Right lobe of liver (tissue), 4 donors: ENCODE measurements at regions not wholly inside any gene's neighbourhood (a gene's known extent, or its start where the extent isn't known, plus 50 kb on each side); places are given as distances from the start of the nearest gene placed in this dataset.

Source experiments
- POLR2A ChIP-seq: fragments of 450-650 bp; IDR thresholded peaks from one replicate; pipeline ENCODE4 v1.6.1; 2017; ENCODE audit warnings: antibody characterized with exemption, mild to moderate bottlenecking
- TF ChIP-seq, protein P1 (sequence below), 4 donors: fragments of 200-600 bp in 3 of 4; fragments of 450-650 bp in 1 of 4; IDR thresholded peaks; one replicate each; pipeline versions ENCODE4 v1.5.1 to v1.8.0; 2016 to 2022; ENCODE audit warnings: antibody characterized with exemption in 4 of 4, mild to moderate bottlenecking in 2 of 4
- donor health status: DM: no; HTN: no; CAD: no.
- donor health status: DM: no; HTN: no; CAD: no.
- donor health status: DM: no; HTN: yes; CAD: no.

DNA sequence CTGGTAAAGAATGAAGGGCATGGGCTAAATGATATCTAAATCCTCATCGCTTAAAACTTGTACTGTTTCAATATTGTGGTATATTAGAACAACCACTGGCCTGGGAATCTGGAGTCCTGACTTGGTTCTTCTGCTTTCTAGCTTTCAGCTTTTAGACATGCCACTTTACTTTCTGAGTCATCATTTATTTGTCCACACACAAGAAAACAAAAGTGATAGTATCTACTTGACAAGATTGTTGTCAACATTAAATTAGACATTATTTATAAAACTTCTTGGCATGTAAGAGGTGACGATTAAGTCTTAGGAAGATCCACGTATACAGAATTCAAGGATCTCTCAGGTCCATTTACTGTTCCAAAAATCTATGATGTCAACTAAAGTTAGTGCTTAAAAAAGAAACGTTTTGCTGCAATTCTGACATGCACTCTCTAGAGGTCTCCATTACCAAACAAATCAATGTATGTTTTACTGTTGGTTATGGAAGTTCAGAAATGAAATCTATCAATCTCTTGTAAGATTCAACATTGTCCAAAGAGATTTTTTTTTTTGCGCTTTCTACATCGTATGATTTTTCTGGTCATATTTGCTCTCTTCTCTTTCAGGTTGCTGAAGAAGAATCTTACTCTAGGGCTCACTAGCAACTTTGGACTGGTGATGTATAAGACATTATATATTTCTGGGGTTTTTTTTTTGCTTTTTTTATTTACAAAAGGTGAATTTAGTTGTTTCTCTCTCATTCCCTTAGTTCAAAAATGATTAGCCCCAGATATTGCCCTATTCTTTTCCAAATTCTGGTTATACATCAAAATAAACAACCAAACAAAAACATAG lies 53.6 kb upstream of the DYNC1I1 start:
- TF ChIP-seq, protein P1, sequence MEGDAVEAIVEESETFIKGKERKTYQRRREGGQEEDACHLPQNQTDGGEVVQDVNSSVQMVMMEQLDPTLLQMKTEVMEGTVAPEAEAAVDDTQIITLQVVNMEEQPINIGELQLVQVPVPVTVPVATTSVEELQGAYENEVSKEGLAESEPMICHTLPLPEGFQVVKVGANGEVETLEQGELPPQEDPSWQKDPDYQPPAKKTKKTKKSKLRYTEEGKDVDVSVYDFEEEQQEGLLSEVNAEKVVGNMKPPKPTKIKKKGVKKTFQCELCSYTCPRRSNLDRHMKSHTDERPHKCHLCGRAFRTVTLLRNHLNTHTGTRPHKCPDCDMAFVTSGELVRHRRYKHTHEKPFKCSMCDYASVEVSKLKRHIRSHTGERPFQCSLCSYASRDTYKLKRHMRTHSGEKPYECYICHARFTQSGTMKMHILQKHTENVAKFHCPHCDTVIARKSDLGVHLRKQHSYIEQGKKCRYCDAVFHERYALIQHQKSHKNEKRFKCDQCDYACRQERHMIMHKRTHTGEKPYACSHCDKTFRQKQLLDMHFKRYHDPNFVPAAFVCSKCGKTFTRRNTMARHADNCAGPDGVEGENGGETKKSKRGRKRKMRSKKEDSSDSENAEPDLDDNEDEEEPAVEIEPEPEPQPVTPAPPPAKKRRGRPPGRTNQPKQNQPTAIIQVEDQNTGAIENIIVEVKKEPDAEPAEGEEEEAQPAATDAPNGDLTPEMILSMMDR (IDR thresholded peaks at IDR 0.05) = peak in 3 of 4 donors; percentile 33 to 41 (median 34)
- no peak for TF ChIP-seq POLR2A
